ENCODE measurements at regions not wholly inside any gene's neighbourhood (a gene's known extent, or its start where the extent isn't known, plus 50 kb on each side); places are given as distances from the start of the nearest gene placed in this dataset.

- no peak for TF ChIP-seq CTCF (conservative IDR thresholded peaks at IDR 0.05; ENCODE audit: low read length)
- no peak for TF ChIP-seq EZH2phosphoT487 (IDR thresholded peaks at IDR 0.05; ENCODE audit: borderline replicate concordance, low read depth, low read length)
These were observed 246.5 kb downstream of the DMRTA1 start for GRCh38 chr9:22693156-22693555.

Data from OCI-LY7 (cell line).